ENCODE measurements at regions not wholly inside any gene's neighbourhood (a gene's known extent, or its start where the extent isn't known, plus 50 kb on each side); places are given as distances from the start of the nearest gene placed in this dataset.

DNA sequence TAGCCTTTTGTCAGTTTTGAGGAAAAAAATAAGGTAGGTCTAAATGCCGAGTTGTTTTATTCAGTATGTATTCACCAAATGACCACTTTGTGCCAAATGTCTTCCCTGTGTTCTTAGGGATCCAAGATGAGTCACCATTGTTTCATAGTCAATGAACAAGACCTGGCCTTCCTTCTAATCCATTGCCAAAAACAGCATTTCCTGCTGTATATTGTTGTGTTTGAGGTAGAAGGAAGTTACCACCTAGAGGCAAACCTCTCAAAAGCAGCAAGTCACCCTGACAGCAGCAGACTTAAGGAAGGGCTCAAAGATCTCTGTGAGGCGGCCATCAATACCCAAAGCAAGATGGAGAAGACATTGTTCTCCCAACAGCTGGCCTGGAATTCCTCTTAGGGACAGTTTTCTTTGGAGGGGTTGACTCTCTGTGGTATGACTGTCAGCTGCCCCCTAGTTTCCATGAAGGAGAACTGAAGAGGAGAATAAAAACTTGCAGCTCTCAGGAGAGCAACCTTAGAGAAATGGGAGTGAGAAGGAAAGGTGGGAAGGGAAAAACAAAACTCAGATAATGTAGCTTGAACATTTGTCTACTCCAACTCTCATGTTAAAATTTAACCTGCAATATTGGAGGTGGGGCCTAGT, 328.3 kb downstream of the LRATD1 start:
- no peak overlapping the region for H3K27ac ChIP-seq
- H3K36me3 ChIP-seq (ENCODE audit: insufficient read depth, low read length): no peaks in the 10 kb centered on the region
- no peak overlapping the region for H3K9ac ChIP-seq (ENCODE audit: insufficient read length)
- H3K4me3 ChIP-seq: no peak overlapping the region
- no peak for DNase-seq (ENCODE audit: low read depth, low spot score)
- no peaks in the 10 kb centered on the region for H3K9me3 ChIP-seq (ENCODE audit: low read depth, low read length)
- TF ChIP-seq EZH2 (IDR thresholded peaks at IDR 0.05) (no peak), POLR2AphosphoS5 (IDR thresholded peaks at IDR 0.05; ENCODE audit: borderline replicate concordance, low read depth, low read length) (no peak), FOXP2 (optimal IDR thresholded peaks at IDR 0.05; ENCODE audit: control extremely low read depth, extremely low read length, insufficient read depth) (no peak)

DNA sequence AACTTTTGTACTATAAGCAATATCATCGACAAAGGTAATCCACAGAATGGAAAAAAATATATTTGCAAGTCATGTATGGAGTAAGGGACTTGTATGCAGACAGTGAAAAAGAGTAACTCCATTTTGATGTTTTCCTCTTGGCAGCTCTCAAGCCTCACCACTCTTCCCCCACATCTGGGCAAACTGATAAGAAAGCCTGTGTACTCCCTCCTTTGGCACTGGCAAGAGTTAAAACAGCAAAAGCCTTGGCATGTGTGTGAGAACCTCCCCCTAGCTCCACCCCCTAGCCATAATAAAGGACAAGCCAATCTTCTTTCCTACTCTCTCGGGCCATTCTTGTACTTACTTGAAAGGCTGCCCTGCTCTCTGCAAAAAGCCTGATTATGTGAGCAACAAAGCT, 335.2 kb downstream of the LRATD1 start:
- Histone ChIP-seq H3K9me3 (ENCODE audit: low read depth, low read length) (no peaks in the 10 kb centered on the region), H3K4me3 (no peak overlapping the region), H3K9ac (ENCODE audit: insufficient read length) (no peak overlapping the region), H3K27ac (no peak overlapping the region), H3K36me3 (ENCODE audit: insufficient read depth, low read length) (no peaks in the 10 kb centered on the region)
- no peak for TF ChIP-seq POLR2AphosphoS5 (IDR thresholded peaks at IDR 0.05; ENCODE audit: borderline replicate concordance, low read depth, low read length)
- no peak for TF ChIP-seq EZH2 (IDR thresholded peaks at IDR 0.05)
- TF ChIP-seq FOXP2 (optimal IDR thresholded peaks at IDR 0.05; ENCODE audit: control extremely low read depth, extremely low read length, insufficient read depth): no peak
- DNase-seq (ENCODE audit: low read depth, low spot score): no peak

DNA sequence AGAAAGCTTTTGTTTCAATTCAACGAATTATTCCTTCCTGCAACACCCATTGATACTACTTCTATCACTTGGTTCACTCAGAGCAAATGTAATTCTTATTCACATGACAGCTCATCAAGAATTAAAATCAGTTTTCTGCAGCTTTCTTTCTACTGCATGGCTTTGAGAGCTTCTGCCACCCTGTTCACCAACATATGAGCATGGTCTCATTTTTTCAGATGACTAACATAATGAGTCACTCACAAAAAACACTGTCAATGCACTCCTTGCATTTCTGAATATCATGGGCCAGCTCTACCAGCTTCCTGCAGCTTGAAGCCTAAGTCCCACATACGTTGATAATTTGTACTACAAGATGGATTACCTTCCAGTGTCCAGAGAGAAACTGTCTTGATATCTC, 342.9 kb downstream of the LRATD1 start:
- no peak overlapping the region for H3K27ac ChIP-seq
- no peak overlapping the region for H3K4me3 ChIP-seq
- TF ChIP-seq EZH2 (IDR thresholded peaks at IDR 0.05) (no peak), POLR2AphosphoS5 (IDR thresholded peaks at IDR 0.05; ENCODE audit: borderline replicate concordance, low read depth, low read length) (no peak), FOXP2 (optimal IDR thresholded peaks at IDR 0.05; ENCODE audit: control extremely low read depth, extremely low read length, insufficient read depth) (no peak)
- H3K36me3 ChIP-seq (ENCODE audit: insufficient read depth, low read length): no peaks in the 10 kb centered on the region
- no peaks in the 10 kb centered on the region for H3K9me3 ChIP-seq (ENCODE audit: low read depth, low read length)
- H3K9ac ChIP-seq (ENCODE audit: insufficient read length): no peak overlapping the region
- no peak for DNase-seq (ENCODE audit: low read depth, low spot score)

DNA sequence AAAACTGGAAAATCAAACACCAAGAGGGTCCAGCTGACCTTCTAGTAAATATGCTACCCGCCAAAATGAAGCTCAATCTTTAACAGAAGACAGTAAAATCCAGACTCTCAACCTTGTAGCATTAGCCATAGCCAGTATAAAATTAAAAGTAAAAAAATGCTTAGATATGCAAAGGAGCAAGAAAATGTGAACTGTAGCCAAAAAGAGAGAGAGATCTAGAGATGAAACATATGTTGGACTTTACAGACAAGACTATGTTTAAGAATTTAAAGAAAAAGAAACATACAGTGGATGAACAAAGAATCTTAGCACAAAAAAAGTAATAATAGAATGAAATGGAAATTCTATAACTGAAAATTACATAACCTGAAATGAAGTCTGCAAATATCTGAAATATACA, 344.5 kb downstream of the LRATD1 start:
- Histone ChIP-seq H3K4me3 (no peak overlapping the region), H3K9me3 (ENCODE audit: low read depth, low read length) (no peaks in the 10 kb centered on the region), H3K9ac (ENCODE audit: insufficient read length) (no peak overlapping the region), H3K36me3 (ENCODE audit: insufficient read depth, low read length) (no peaks in the 10 kb centered on the region), H3K27ac (no peak overlapping the region)
- TF ChIP-seq FOXP2 (optimal IDR thresholded peaks at IDR 0.05; ENCODE audit: control extremely low read depth, extremely low read length, insufficient read depth) (no peak), EZH2 (IDR thresholded peaks at IDR 0.05) (no peak), POLR2AphosphoS5 (IDR thresholded peaks at IDR 0.05; ENCODE audit: borderline replicate concordance, low read depth, low read length) (no peak)
- no peak for DNase-seq (ENCODE audit: low read depth, low spot score)

DNA sequence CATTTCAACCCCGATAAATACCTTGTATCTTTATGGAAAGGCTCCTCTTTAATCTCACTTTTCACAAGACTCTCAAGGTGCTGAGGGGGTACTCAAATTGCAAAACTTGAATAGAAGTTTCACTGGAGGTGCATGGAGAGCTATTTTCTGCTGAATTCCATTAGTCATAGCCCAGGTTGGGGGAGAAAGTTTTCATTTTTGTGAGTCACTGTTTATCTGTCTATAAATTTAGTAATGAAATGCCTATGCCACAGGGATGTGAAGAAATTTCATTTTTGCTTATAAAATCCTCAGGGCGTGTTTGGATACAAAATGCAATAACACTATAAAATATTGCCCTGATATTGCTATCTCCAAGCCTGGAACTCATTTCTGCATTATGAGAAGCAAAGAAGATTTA, 346.3 kb downstream of the LRATD1 start:
- DNase-seq (ENCODE audit: low read depth, low spot score): no peak
- Histone ChIP-seq H3K27ac (no peak overlapping the region), H3K36me3 (ENCODE audit: insufficient read depth, low read length) (no peaks in the 10 kb centered on the region), H3K9ac (ENCODE audit: insufficient read length) (no peak overlapping the region), H3K9me3 (ENCODE audit: low read depth, low read length) (no peaks in the 10 kb centered on the region), H3K4me3 (no peak overlapping the region)
- TF ChIP-seq POLR2AphosphoS5 (IDR thresholded peaks at IDR 0.05; ENCODE audit: borderline replicate concordance, low read depth, low read length): no peak
- TF ChIP-seq EZH2 (IDR thresholded peaks at IDR 0.05): no peak
- TF ChIP-seq FOXP2 (optimal IDR thresholded peaks at IDR 0.05; ENCODE audit: control extremely low read depth, extremely low read length, insufficient read depth): no peak

DNA sequence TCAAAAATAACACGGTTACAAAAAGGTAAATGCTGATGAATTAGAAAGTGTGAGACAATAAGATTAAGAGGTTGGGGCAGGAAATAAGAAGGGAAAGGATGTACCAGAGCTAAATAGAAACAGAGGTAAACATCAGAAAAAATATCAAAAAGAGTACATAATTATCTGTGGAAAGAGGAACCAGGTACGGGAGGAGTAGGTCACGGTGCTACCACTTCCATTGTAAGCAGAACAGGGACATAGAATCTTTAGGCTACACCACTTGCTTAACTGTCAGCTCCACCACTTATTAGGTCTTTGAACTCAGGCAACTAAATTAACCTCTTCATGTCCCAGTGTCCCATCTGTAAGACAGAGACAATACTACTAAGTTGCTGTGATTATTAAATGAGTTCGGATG, 350.3 kb downstream of the LRATD1 start:
- DNase-seq (ENCODE audit: low read depth, low spot score): no peak
- no peak for TF ChIP-seq POLR2AphosphoS5 (IDR thresholded peaks at IDR 0.05; ENCODE audit: borderline replicate concordance, low read depth, low read length)
- no peak for TF ChIP-seq FOXP2 (optimal IDR thresholded peaks at IDR 0.05; ENCODE audit: control extremely low read depth, extremely low read length, insufficient read depth)
- no peak for TF ChIP-seq EZH2 (IDR thresholded peaks at IDR 0.05)
- Histone ChIP-seq H3K9me3 (ENCODE audit: low read depth, low read length) (no peaks in the 10 kb centered on the region), H3K4me3 (no peak overlapping the region), H3K27ac (no peak overlapping the region), H3K9ac (ENCODE audit: insufficient read length) (no peak overlapping the region), H3K36me3 (ENCODE audit: insufficient read depth, low read length) (no peaks in the 10 kb centered on the region)

DNA sequence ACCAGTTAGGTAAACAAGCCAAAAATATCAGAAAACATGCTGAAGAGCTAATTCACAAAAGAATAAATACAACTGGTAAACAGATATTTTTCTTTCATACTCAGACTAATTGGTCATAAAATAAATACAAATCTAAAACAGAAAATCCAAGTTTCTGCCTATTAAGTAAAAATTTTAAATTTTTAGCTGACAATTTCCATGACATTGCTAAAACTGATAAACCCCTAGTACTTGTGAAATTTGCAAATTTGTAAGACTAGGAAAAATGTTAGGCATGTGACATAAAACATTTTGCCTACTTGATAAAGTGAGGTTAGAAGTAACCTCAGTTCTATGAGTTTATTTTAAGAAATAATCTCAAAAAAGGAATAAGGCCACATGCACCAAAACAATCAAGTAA, 356.1 kb downstream of the LRATD1 start:
- Histone ChIP-seq H3K36me3 (ENCODE audit: insufficient read depth, low read length) (no peaks in the 10 kb centered on the region), H3K4me3 (no peak overlapping the region), H3K27ac (no peak overlapping the region), H3K9ac (ENCODE audit: insufficient read length) (no peak overlapping the region), H3K9me3 (ENCODE audit: low read depth, low read length) (no peaks in the 10 kb centered on the region)
- TF ChIP-seq EZH2 (IDR thresholded peaks at IDR 0.05): no peak
- no peak for TF ChIP-seq FOXP2 (optimal IDR thresholded peaks at IDR 0.05; ENCODE audit: control extremely low read depth, extremely low read length, insufficient read depth)
- TF ChIP-seq POLR2AphosphoS5 (IDR thresholded peaks at IDR 0.05; ENCODE audit: borderline replicate concordance, low read depth, low read length): no peak
- DNase-seq (ENCODE audit: low read depth, low spot score): no peak

DNA sequence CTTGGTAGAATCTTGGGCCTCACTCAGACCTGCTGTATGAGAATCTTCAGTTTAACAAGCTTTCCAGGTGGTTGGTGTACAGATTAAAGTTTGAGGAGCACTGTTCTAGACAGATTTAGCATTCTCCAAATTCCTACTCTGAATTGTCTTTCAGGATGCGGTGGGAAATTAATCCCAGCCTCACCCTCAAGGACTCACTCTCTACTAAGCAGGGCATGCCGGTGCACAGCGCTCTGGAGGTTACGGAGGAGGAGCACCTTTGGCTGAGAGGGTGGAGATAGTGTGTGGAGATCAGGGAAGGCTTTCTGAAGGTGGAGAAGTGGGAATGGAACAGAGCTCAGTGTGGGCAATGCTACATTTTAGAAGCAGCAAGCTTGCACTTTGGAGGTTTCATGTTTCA, 359.2 kb downstream of the LRATD1 start:
- DNase-seq (ENCODE audit: low read depth, low spot score): no peak
- Histone ChIP-seq H3K4me3 (no peak overlapping the region), H3K36me3 (ENCODE audit: insufficient read depth, low read length) (no peaks in the 10 kb centered on the region), H3K27ac (no peak overlapping the region), H3K9ac (ENCODE audit: insufficient read length) (no peak overlapping the region), H3K9me3 (ENCODE audit: low read depth, low read length) (no peaks in the 10 kb centered on the region)
- TF ChIP-seq FOXP2 (optimal IDR thresholded peaks at IDR 0.05; ENCODE audit: control extremely low read depth, extremely low read length, insufficient read depth) (no peak), EZH2 (IDR thresholded peaks at IDR 0.05) (no peak), POLR2AphosphoS5 (IDR thresholded peaks at IDR 0.05; ENCODE audit: borderline replicate concordance, low read depth, low read length) (no peak)

DNA sequence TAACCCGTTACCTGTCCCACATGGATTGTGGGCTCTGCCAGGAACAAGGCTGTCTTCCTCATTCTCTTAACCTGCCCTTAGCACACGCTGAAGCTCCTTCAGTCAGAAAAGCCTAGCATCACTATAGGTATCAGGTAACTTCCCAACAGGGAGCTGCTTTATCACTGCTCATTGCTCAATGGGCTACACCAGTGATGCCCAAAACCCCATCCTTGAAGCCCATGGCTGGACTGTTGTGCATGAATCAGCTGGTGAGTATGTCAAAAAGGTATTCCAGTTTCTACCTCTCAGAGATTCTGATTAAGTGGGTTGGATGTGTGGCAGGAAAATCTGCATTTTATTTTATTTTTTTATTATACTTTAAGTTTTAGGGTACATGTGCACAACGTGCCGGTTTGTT, 362.2 kb downstream of the LRATD1 start:
- Histone ChIP-seq H3K9me3 (ENCODE audit: low read depth, low read length) (no peaks in the 10 kb centered on the region), H3K36me3 (ENCODE audit: insufficient read depth, low read length) (no peaks in the 10 kb centered on the region), H3K9ac (ENCODE audit: insufficient read length) (no peak overlapping the region), H3K27ac (no peak overlapping the region), H3K4me3 (no peak overlapping the region)
- TF ChIP-seq FOXP2 (optimal IDR thresholded peaks at IDR 0.05; ENCODE audit: control extremely low read depth, extremely low read length, insufficient read depth) (no peak), POLR2AphosphoS5 (IDR thresholded peaks at IDR 0.05; ENCODE audit: borderline replicate concordance, low read depth, low read length) (no peak), EZH2 (IDR thresholded peaks at IDR 0.05) (no peak)
- no peak for DNase-seq (ENCODE audit: low read depth, low spot score)
